ENCODE measurements at regions not wholly inside any gene's neighbourhood (a gene's known extent, or its start where the extent isn't known, plus 50 kb on each side); places are given as distances from the start of the nearest gene placed in this dataset.
A peak's percentile ranks its signal among the peaks of the same experiment; 100 is the strongest.

DNA sequence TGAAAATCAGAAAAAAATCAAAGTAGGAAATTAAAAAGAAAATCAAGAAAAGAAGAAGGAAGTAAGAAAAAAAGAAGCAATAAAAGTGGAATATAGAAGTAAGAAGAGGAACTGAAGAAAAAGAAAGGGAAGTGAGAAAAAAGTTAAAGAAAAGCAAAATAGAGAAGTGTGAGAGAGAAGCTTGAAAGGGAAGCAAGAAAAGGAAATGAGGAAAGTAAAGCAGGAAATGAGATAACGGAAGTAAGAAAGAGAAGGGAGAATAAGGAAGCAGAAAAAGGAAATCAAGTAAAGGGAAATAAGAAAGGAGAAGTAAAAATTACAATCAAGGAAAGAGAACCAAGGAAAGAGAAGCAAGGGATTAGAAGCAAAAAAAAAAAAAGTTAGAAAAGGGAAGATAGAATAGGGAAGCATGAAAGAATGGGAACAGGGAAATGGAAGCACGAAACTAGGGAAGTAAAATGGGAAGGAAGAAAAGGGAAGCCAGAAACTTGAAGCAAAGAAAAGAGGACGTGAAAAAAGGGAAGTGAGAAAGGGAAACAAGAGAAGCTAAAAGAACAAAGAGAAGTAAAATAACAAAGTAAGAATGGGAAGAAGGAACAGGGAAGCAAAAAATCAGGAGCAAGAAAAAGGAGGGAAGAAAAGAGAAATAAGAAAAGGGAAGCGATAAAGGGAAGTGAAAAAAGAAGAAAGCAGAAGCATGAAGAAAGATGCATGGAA lies 243.3 kb upstream of the NCKAP5 start:
- DNase-seq (ENCODE audit: low spot score), result no peak

DNA sequence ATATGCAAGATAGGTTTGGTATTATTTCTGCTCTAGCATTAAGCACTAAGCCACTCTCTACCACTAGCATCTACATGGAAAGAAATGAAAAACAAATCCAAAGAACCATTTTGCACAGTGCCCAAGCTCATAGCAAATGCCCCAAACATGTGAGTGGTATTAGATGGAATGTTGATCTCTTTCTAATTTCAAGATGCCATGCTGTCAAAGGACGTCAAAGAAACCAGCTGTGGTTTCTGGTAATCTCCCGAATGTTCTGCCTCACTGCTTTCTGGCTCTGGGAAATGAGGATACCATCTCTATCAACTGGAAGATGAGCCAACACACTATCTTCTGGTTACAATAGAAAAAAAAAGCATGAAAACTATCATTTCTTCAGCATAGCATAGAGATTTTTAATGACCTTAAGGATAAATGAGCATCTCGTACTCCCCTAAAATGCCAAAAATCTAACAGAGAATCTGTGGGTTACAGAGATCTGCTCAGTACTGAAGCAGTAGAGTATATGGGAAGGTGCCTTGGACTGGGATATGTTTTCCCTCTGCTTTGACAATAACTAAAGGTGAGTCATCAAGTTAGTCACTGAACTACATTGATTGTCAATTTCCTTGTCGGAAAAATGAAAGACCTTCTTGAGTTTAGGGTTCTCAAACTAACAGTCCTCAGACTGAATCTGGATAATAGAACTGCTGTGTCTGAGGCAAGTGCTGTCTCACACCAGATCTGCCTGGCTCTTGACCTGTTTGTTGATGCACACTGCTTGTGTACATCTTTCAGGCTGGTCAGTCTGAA lies 244.8 kb upstream of the NCKAP5 start:
- DNase-seq (ENCODE audit: low spot score), result no peak

DNA sequence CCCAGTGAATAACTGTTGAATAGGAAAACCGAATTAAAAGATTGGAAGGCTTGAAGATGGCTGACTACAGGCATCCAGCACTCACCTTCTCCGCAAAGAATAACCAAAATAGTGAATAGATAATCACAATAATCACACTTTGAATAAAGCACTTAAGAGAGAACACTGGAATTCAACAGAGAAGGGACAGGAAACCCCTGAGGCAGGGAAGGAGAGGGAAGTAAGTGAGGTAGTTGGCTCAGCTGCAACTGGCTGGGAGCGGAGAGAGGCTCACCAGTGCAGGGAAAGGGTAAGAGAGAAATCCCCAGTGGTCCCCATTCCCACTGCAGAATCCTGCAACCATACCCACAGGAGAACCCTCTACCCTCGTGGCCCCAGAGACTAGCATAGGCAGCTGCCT lies 246.6 kb upstream of the NCKAP5 start:
- no peak for DNase-seq (ENCODE audit: low spot score)

DNA sequence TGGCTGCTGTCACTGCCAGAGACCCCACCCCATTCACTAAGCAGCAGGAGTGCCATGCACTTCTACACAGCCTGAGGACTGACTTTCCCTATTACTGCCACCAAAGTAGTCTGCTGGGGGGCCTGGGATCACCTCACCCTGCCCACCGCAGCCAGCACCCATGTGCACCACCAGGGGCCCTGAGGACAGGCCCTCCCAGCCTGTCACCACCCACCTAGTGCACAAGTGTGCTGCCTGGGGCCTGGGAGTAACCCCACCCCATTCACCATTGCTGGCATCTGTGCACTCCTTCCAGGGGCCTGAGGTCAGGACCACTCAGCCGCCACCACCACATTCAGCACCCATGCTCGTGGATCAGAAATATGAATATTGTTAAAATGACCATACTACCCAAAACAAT lies 247.8 kb upstream of the NCKAP5 start:
- no peak for DNase-seq (ENCODE audit: low spot score)

DNA sequence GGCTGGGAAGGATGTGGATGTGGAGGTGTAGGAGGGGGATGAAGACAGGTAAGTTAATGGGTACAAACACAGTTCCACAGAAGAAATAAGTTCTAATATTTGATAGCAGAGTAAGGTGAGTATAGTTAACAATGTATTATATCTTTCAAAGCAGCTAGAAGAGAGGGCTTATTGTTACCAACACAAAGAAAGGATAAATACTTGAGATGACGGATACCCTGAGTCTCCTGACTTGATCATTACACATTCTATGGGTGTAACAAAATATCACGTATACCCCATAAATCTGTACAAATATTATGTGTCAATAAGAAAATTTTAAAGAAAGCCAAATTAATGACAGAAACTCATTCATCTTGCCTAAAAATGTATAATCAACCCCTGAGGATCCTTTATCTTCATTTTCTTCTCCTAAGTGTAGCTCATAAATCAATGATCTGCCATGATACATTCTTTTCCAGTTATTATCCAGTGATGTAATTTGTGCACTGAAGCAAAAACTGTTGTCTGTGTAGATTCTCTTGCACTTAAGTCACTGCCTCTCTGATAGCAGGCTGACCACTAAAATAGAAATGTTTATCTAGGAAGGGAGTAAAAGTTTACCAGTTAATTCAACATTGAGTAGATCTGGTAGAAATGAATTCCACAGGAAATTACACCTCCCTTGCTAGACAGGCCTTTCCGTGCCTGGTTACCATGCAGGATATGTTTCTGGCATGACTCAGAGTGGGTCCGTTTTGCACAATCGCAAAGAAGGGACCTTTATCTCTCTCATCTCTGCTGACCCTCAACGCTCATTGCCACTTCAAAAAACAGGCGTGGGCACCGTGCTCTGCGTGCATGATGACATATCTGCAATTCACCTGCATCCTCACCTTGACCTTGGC lies 249.7 kb upstream of the NCKAP5 start:
- peak; percentile 81 for DNase-seq (ENCODE audit: low spot score)

DNA sequence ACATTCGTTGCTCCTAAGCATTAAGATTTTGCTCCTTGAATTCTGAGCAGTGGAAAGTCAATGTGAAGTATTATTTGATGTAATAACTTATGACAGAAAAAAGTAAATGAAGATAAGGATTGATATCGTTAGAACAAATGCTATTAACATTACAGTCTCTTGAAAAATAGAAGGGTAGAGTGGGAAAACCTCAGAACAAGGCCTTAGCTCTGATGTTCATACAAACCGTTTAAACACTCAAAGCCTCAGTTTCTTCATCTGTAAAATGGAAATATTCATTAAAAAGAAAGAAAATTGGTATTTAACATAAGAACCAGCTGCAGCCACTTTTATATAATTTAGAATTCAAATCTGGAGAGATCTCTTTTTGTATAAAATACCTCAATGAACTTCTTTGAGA lies 250.4 kb upstream of the NCKAP5 start:
- no peak for DNase-seq (ENCODE audit: low spot score)

DNA sequence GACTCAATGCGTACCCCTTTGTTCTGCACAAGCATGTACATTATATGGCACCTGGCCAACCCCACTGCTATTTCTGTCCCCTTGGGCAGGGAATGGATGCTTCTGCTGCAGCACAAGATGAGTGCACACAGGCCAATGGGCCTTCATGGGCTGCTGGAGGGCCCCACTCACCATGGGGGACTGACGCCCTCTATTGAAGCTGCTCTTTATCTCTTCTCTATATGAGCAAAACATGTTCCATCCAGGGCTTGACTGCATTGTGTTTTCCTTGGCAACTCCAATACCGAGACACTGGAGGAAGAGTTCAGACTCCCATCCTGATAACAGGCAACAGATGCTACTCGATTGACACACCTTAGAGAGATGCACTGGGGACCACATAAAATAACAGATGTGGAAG lies 251.6 kb upstream of the NCKAP5 start:
- DNase-seq (ENCODE audit: low spot score), result no peak

DNA sequence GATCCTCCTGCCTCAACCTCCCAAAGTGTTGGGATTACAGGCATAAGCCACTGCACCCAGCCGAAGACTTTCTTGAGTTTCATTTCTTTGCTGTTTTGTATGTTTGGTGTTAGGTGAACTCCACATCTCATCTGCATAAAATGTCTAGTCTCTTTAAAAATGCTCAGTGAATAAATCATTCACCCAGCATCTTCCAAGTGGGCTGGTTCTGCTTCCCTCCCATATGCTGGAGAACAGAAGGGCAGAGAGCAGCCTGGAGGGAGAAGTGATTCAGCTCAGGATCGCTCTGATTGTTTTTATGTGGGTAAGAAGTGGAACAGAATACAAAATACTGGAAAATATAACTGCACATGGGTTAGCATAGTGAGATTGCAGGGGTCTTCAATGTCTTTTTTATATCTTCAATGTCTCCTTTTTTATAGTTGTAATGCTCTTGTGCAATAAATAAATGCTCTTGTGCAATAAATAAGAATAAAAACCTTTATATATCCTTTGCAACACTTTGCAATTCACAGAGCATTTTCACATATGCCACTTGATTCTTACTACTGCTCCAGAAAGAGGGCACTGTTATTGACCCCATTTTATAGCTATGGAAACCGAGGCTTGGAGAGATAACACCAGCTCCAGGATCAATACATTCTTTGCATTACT lies 253.0 kb upstream of the NCKAP5 start:
- peak; percentile 59 for DNase-seq (ENCODE audit: low spot score)

DNA sequence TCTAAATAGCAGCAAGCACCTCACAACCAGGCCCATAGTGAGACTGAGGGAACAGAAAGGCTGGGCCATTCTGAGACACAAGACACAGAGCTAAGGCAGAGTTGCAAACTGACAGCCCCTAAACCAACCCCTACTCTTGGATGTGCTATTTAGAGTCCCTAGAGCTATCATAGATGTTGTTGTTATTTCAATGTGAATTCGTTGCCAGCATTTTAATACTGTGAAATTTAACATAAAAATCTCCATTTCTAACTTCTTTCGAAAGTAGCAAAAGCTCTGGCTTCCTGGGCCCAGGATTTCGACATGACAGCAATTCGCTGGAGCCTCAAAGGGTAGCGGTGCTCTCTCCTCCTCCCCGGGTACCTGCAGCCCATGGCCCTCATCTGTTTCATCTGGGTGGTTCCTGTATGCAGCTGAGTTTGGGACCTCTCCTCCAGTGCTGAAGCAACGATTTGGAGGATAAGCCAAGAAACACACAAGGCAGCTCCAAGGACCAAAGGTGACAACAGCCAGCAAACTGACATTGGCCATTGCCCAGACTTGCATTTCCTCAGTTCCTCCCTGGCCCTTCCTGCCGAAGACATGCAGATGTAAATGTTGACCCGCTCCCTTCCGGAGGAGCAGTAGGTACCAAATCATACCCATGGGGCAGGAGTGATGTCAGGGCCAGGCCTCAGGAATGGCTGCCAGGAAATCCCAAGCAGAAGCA lies 254.4 kb upstream of the NCKAP5 start:
- no peak for DNase-seq (ENCODE audit: low spot score)

DNA sequence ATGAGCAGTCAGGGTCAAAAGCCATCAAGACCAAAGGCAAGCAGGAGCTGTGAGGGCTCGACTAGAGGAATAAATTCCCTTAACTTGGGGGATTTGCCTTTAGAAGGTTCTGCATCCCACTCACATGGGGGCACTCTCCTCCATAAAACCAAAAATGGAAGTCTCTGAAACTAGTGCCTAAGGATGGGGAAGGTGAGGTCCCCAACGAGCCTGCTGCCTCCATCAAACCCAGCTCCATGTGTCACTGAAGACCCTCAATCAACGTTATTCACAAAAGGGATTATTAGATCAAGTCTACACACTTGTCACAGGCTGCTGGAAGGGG lies 254.9 kb upstream of the NCKAP5 start:
- DNase-seq (ENCODE audit: low spot score), result no peak

DNA sequence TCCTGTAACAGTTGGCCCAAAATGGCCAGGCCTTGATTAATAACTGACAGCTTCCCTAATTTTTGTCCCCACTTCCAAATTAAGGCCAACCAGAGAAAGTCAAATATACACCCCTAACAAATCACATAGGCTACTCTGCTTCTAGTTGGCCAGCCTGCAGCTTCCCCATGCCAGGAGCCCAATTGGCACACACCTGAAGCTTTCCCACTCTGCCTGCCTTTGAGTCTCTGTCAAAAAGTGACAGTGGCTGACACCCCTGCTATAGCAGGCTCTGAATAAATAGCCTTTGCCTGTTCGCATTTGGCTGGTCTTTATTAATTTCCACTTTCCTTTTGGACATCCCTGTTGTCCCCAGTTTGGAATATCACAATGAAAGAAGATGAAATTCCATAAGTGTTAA lies 256.6 kb upstream of the NCKAP5 start:
- no peak for DNase-seq (ENCODE audit: low spot score)

DNA sequence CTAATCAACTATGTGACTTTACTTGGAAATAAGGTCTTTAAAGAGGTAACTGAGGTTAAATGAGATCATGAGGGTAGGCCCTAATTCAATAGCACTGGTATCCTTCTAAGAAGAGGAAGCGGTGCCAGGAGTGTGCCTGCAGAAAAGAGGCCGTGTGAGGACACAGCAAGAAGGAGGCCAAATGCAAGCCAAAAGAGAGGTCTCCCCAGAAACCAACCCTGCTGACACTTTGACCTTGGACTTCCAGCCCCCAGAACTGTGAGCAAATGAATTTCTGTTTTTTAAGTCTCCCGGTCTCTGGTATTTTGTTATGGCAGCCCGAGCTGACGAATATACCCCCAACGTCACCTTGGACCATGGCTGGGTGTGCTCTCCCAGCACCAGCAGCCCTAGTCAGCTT lies 257.5 kb upstream of the NCKAP5 start:
- DNase-seq (ENCODE audit: low spot score), result no peak

DNA sequence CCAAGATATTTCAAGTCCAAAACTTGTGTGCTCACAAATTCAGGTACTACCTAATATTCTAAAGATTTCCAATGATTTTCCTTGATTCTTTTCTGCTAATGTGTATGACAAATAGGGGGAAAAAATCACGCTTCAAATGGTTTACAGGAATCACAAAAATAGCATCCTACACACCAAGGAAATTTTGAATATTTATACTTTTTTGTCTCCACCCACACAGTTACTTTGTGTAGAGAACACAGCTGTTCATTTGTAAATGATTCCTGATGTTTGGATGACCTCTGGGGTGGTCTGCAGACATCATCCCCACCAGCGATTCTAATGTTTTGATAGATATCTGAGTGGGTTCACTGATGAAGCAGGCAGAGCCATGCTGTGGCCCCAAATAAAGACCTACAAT lies 260.6 kb upstream of the NCKAP5 start:
- no peak for DNase-seq (ENCODE audit: low spot score)

DNA sequence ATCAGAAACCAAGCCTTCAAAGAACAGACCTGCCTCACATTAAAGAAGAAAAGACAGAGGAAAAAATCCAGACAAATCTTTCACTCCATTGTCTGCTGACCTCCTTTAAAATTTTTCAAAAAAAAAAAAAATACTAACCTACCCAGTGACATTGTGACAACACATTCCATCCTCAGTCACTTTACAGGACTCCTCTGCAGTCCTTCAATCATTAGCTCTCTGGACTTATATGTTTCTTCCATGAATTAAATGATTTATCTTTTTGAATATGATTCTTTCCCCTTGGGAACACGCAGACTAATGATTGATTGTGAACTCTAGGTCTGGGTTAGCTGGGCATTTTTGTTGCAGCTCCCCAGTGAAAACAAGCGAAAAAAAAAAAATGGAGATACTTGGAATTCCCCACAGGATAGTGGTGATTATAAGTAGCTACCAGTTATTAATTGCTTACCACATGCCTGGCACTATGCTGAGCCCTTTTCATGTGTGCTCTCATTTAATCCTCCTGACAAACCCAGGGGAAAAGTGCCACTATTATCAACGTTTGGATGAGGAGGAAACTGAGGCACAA lies 261.3 kb upstream of the NCKAP5 start:
- DNase-seq (ENCODE audit: low spot score), result no peak

DNA sequence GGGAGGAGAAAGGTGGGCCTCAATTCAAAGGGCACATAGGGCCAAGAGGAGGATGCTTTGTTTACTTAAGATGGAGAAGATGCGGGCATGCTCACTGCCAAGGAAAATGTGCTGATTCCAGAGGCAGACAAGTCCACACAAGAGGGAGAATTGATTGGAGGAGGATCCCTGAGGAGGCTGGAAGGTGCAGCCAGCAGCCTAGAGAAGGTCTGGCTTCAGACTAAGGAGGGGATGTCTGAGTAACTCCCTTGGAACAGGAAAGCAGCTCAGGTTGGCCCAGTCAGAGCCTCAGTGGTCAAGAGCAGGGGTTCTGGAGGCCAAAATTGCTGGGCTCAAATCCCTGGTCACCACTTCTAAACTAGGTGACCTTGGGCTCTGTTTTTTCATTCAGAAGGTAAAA lies 265.5 kb upstream of the NCKAP5 start:
- no peak for DNase-seq (ENCODE audit: low spot score)

DNA sequence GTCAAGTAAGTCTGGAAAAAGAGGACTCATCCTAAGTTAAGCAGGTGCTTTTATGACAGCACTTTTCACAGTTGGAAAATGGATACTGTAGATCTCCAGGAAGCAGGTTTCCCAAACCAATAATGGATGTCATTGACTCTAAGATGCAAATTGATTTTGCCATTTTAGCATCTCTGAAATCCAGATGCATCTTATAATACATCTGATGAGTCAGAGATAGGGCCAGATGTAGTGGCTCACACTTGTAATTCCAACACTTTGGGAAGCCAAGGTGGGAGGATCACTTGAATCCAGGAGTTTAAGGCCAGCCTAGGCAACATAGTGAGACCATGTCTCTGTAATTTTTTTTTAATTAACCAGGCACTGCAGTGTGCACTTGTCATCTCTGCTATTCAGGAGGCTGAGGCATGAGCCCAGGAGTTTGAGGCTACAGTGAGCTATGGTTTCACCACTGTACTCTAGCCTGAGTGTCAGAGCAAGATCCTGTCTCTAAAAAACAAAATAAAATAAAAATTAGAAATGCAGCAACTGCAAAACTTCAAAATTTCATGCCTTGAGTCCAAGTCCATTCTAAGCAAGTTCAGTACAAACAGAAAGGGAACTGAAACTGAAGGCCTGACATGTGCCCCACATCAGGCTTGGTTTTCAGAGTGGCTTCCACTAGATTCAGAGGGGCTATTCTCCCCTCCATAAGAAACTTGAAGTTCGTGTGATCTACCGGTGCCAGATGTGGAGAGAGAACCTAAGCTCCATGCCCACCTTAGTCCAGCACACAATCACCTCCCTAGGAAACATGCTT lies 267.8 kb upstream of the NCKAP5 start:
- no peak for DNase-seq (ENCODE audit: low spot score)

DNA sequence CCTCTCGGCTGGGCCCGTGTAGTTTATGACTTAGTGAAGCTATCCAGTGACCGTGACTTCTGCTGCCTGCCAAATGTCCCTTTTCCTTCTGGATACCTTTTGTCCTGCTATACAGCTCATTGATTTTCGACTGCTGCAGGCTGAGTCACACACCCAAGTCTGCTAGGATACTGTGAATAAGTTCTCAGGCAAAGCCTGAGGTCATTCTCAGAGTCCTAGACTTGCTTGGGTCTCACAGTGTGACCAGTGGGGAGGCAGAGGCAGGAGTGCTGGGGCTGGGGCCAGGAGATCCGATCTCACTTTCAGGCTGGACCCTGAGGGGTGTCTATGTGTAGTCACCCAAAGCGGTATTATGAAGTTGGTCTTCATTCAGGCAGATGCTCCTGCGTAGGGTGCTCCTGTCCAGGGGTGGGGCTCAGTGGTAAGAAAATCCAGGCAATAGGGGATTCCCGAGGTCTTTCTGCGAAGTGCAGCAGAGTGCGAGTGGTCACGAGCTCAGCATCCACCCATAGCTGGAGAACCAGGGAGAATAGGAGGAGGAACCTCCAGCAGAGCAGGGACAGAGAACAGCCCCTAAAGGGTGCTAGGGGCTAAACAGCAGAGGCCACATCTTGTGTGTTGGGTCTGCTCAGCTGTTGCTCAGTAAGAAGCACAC lies 268.6 kb upstream of the NCKAP5 start:
- DNase-seq (ENCODE audit: low spot score), result peak; percentile 45

DNA sequence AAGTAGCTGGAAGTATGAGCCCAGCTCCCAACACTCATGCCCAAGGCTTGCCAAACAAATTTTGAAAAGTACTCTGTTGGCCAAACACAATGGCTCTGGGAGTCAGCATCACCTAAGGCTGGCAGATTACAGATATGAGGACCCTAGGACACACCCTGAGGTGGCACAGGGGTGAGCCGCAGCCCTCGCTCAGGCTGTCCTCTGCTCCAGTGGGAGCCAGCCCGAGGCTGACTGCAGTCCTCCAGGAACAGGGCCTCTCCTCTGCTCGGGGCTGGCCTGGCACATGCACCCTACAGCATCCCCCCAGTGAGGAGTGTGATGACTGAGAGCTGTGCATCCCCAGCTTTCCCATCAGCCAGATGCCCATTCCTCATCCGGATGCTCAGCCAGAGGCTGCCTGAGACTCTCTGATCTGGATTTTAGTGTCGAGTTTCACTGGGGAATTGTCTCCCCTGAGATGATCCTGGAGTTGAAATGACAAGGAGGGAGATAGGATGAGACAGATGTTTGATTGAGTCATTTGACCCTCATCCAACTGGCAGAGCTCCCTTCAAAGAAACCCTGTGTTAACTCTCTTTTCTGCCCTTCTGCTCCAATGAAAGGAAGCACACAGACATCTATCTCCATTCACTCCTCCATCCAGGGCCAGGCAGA lies 269.3 kb upstream of the NCKAP5 start:
- peak; percentile 25 for DNase-seq (ENCODE audit: low spot score)

DNA sequence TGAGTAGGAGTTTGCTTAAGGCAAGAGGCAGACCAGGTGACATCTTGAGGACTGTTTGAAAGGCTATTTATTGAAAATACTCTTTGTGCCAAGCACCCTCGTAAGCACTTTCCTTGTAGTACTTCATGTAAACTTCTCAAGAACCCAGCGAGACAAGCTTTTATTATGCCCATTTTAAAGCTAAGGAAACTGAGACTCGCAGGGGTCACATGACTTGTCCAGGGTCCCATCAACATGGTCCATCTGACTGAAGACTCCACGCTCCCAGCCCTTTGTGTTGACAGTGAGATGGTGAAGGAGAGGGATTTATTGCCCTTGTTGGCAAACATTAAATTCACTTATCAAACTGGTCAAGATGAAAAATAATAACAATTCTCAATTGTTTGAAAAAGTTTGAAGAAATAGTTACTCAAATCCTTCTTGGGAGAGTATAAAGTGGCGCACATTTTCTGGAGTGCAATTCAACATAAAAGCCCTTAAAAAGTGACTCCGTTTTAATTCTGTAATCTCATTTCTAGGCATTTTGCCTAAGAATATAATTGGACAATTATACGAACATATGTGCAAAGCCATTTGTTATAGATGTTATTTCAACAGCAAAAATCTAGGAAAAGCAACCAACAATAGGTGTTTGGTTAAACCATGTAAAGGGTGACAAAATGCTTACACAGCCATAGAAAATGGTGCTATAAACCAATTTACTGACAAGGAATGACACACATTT lies 270.5 kb upstream of the NCKAP5 start:
- DNase-seq (ENCODE audit: low spot score), result no peak

All from AG20443 (cell line).